ENCODE measurements at regions not wholly inside any gene's neighbourhood (a gene's known extent, or its start where the extent isn't known, plus 50 kb on each side); places are given as distances from the start of the nearest gene placed in this dataset.

GRCh38 chr20:4088766-4089165 lies 59.9 kb upstream of the SMOX start:
- TF ChIP-seq, protein P1, sequence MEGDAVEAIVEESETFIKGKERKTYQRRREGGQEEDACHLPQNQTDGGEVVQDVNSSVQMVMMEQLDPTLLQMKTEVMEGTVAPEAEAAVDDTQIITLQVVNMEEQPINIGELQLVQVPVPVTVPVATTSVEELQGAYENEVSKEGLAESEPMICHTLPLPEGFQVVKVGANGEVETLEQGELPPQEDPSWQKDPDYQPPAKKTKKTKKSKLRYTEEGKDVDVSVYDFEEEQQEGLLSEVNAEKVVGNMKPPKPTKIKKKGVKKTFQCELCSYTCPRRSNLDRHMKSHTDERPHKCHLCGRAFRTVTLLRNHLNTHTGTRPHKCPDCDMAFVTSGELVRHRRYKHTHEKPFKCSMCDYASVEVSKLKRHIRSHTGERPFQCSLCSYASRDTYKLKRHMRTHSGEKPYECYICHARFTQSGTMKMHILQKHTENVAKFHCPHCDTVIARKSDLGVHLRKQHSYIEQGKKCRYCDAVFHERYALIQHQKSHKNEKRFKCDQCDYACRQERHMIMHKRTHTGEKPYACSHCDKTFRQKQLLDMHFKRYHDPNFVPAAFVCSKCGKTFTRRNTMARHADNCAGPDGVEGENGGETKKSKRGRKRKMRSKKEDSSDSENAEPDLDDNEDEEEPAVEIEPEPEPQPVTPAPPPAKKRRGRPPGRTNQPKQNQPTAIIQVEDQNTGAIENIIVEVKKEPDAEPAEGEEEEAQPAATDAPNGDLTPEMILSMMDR (conservative IDR thresholded peaks at IDR 0.05; ENCODE audit: low read depth, low read length) = no peak
- TF ChIP-seq POLR2A (IDR thresholded peaks at IDR 0.05; ENCODE audit: low read depth, low read length) = peak; percentile 19; the same call in 1 of the 2 replicates
- TF ChIP-seq RCOR1 (IDR thresholded peaks at IDR 0.05; ENCODE audit: insufficient replicate concordance, low read length) = no peak
- TF ChIP-seq MAFK (IDR thresholded peaks at IDR 0.05; ENCODE audit: low read depth, low read length) = no peak
- TF ChIP-seq FOS (IDR thresholded peaks at IDR 0.05; ENCODE audit: low read depth, low read length) = no peak
- TF ChIP-seq CEBPB (IDR thresholded peaks at IDR 0.05; ENCODE audit: low read depth, low read length) = no peak
